KOPT-K1 (cell line): ENCODE measurements at regions not wholly inside any gene's neighbourhood (a gene's known extent, or its start where the extent isn't known, plus 50 kb on each side); places are given as distances from the start of the nearest gene placed in this dataset.

Source experiments
- H3K27ac ChIP-seq: fragments of 200-600 bp; sonication (generic); 2 replicates; pipeline ENCODE4 v1.5.1; 2016; ENCODE audit warnings: antibody characterized with exemption, mild to moderate bottlenecking, low read depth, low read length; ENCODE audit not compliant: poor library complexity, severe bottlenecking
- H3K36me3 ChIP-seq: fragments of 200-600 bp; sonication (generic); 2 replicates; pipeline ENCODE4 v1.5.1; 2017; ENCODE audit warnings: antibody characterized with exemption, mild to moderate bottlenecking, low read length, moderate library complexity; ENCODE audit not compliant: insufficient read depth
- H3K9me3 ChIP-seq: fragments of 200-600 bp; sonication (generic); 2 replicates; pipeline ENCODE4 v1.5.1; 2017; ENCODE audit warnings: antibody characterized with exemption, low read length, mild to moderate bottlenecking; ENCODE audit not compliant: insufficient read depth, poor library complexity, severe bottlenecking

DNA sequence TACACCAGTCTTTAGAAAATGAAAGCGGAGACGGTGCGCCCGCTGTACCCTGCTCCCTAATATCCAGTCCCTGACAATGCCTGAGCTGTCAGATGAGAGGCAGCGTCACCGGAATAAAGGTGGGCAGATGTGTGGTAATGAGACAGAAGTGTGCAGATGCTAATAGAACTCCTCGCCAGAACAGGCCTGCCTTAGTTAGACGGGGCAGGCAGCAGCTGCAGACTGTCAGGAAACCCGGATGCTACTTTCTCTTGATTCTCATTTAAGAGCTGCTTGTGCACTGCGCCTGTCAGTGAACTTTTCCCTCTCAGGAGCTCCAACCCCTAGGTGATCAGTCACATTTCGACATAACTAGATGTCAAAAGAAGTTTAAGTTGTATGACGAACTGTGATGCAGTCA lies 221.8 kb upstream of the IRX3 start:
- no peaks in the 10 kb centered on the region for H3K36me3 ChIP-seq
- peaks cover 6% of the 10 kb centered on the region for H3K9me3 ChIP-seq
- H3K27ac ChIP-seq, result no peak overlapping the region

DNA sequence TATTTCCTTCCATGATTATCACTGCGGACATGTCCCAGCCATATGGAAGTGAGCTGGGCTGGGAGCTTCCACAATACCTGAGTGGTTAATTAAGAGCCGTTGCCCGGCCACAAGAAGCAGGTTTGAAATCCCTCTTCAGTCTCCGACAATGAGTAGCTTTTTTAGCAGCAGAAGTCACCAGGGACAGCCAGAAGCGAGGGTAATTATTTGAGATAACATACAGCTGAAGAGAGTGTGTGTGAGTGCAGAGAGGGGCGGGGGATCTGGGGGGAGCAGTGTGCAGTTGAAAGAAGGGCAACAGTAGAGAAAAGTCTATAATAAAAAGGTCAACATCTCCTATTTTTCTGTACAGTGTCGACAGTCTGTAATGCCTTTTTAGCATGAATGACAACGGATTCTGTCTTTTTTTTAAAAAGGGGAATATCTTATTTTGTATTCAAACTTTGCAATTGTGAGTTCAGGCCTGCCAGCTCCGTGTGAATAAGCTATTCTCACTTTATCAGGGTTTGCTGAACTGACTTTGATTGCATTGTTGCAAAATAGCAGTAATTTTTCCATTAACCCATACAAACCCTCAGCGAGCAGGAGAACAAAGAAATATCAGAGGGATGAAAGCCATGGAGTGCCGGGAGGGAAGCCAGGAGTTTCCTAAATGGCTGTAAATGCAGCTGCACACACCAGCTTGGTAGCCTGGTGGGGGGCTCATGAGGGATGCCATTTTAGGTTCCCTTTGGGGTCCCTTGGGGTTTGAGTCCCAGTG lies 220.3 kb upstream of the IRX3 start:
- Histone ChIP-seq H3K27ac (peak overlapping the region; percentile 3), H3K36me3 (no peaks in the 10 kb centered on the region), H3K9me3 (no peaks in the 10 kb centered on the region)

DNA sequence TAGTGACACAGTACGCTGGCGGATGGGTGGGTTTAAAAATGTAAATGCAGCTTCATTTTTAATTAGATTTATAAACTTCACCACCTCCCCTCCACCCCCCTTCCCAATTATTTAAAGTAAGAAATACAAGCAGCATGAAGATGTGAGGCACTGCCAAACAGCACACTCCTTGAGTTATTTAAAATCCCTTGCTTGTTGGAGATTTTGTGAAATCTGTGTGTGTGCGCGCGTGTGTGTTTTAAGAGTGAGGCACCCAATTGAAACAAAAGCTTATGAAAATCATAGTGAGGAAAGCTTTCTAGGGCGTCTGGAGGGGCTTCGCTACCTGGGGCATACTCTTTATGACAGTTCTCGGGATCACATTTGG lies 219.6 kb upstream of the IRX3 start:
- no peak overlapping the region for H3K27ac ChIP-seq
- no peaks in the 10 kb centered on the region for H3K9me3 ChIP-seq
- H3K36me3 ChIP-seq, result no peaks in the 10 kb centered on the region

- no peak overlapping the region for H3K27ac ChIP-seq
- no peaks in the 10 kb centered on the region for H3K9me3 ChIP-seq
- H3K36me3 ChIP-seq, result no peaks in the 10 kb centered on the region
Measured at GRCh38 chr16:54505549-54506213, 219.1 kb upstream of the IRX3 start.

DNA sequence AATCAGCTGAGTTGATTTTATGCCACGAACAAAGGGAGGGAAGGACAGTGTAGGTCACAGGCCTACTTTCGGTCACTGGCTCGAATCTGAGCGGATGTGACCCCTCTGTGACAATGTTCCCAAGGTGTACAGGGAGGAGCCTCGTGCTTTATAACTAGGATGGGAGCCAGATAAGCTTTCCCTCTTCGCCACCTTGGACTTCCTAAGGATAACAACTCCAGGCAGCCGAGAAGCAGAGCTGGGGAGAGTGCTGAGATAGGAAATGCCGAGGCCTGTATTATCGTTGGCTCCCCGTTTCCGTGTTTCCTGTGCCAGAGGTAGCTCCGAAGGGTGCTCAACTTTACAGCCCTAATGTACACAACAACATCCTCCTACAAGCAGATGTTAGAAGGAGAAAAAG lies 217.8 kb upstream of the IRX3 start:
- Histone ChIP-seq H3K27ac (no peak overlapping the region), H3K9me3 (peaks cover 7% of the 10 kb centered on the region), H3K36me3 (no peaks in the 10 kb centered on the region)

DNA sequence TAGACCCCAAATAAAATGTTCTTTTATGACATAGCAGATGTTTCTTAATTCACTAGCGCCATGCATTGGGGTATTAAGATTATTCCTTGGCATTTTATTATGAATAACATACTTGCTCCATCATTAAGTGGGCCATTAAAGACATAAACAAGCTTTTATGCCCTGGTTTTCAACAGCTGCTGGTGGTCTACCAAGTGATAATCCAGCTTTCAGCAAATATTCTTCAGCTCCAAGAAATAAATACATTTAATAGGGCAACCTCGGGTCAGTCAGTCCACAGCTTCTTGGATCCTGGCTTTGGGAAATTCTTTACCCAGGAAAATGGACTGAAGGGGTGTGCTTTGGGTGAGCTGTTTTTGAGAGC lies 217.3 kb upstream of the IRX3 start:
- Histone ChIP-seq H3K9me3 (peaks cover 9% of the 10 kb centered on the region), H3K27ac (no peak overlapping the region), H3K36me3 (no peaks in the 10 kb centered on the region)

- H3K27ac ChIP-seq, result no peak overlapping the region
- H3K36me3 ChIP-seq, result no peaks in the 10 kb centered on the region
- peaks cover 15% of the 10 kb centered on the region for H3K9me3 ChIP-seq
Measured at GRCh38 chr16:54503011-54503855, 216.6 kb upstream of the IRX3 start.

DNA sequence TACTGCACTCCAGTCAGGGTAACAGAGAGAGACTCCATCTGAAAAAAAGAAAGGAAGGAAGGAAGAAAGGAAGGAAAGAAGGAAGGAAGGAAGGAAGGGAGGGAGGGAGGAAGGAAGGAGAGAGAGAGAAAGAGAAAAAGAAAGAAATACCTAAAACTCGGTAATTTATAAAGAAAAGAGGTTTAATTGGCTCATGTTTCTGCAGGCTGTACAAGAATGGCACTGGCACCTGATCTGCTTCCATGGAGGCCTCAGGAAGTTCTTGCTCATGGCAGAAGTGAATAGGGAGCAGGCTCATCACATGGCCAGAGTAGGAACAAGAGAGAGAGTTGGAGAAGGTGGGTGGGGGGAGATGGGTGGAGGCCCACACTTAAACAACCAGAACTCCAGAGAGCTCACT lies 215.2 kb upstream of the IRX3 start:
- peaks cover 29% of the 10 kb centered on the region for H3K9me3 ChIP-seq
- no peak overlapping the region for H3K27ac ChIP-seq
- H3K36me3 ChIP-seq, result no peaks in the 10 kb centered on the region

GRCh38 chr16:54493594-54493993 lies 207.0 kb upstream of the IRX3 start:
- Histone ChIP-seq H3K27ac (no peak overlapping the region), H3K36me3 (no peaks in the 10 kb centered on the region), H3K9me3 (peaks cover 25% of the 10 kb centered on the region)

DNA sequence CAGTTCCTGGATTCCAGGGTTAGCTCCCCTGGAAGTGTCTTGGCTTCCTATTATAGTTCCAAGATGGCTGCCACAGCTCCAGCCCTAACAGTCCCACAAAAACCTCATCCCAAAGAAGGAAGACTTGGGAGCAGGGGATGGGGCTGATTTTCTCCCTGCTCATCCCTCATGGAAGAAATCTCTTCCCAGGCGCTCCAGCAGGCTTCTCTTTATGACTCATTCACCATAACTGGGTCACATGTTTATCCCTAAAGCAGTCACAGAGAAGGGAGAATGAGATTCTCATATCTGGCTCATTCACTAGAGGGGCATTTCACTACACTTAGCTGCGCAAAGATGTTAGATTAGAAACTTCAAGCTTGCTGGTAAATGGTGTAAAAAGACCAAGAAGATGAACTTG lies 206.5 kb upstream of the IRX3 start:
- H3K9me3 ChIP-seq, result peaks cover 20% of the 10 kb centered on the region
- H3K27ac ChIP-seq, result no peak overlapping the region
- no peaks in the 10 kb centered on the region for H3K36me3 ChIP-seq

DNA sequence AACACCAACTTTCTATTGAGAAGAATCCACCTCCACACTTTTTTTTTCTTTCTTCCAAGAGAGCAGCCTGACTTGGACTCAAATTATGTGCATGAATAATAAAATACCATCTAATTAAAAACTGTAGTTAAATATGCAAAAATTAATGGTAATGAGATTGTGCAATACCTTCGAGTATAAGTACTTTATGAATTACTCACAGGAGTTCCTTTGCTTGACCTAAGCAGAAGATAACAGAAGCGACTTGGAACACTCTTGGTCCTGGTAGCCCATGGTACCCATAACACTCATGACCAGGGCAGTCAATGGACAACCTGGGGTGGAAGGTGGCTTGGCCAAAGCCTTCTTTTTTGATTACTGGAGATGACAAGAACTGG lies 203.5 kb upstream of the IRX3 start:
- Histone ChIP-seq H3K36me3 (no peaks in the 10 kb centered on the region), H3K27ac (no peak overlapping the region), H3K9me3 (no peaks in the 10 kb centered on the region)

- H3K27ac ChIP-seq, result no peak overlapping the region
- no peaks in the 10 kb centered on the region for H3K9me3 ChIP-seq
- no peaks in the 10 kb centered on the region for H3K36me3 ChIP-seq
Measured at GRCh38 chr16:54489225-54490111, 202.9 kb upstream of the IRX3 start.

DNA sequence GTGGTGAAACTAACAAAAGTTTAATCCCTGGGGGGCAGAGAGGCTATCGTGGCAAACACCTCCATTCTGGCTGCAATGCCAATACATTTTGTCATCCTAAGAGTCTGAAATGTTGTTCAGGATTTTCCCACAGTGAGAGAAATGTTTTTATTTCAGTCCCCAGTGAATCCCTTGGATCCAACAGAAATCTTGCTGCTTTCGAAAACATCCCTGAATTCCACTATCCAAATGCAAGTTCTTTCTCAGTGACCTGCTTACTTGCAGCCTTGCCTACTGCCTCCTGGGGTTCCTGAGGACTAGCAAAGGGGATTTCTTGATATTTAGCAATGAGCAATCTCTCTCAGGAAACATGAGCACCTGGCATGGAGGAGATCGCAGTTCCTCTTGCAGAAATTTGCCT lies 202.1 kb upstream of the IRX3 start:
- no peak overlapping the region for H3K27ac ChIP-seq
- H3K9me3 ChIP-seq, result no peaks in the 10 kb centered on the region
- H3K36me3 ChIP-seq, result no peaks in the 10 kb centered on the region

- no peaks in the 10 kb centered on the region for H3K36me3 ChIP-seq
- no peak overlapping the region for H3K27ac ChIP-seq
- no peaks in the 10 kb centered on the region for H3K9me3 ChIP-seq
Measured at GRCh38 chr16:54487933-54488332, 201.3 kb upstream of the IRX3 start.

GRCh38 chr16:54484700-54485099 lies 198.1 kb upstream of the IRX3 start:
- no peaks in the 10 kb centered on the region for H3K9me3 ChIP-seq
- no peak overlapping the region for H3K27ac ChIP-seq
- no peaks in the 10 kb centered on the region for H3K36me3 ChIP-seq
